Upper lobe of left lung (tissue), 6 donors: ENCODE measurements at regions not wholly inside any gene's neighbourhood (a gene's known extent, or its start where the extent isn't known, plus 50 kb on each side); places are given as distances from the start of the nearest gene placed in this dataset.

Source experiments
- ATAC-seq, 2 donors: fragments of 200-7000 bp; cut with Tn5 transposase; one replicate each; pipeline ENCODE4 v1.9.1; 2022; ENCODE audit warnings: mild to moderate bottlenecking in 2 of 2, moderate library complexity in 2 of 2; ENCODE audit not compliant: low FRiP score in 2 of 2
- DNase-seq, 2 donors: peaks; one replicate each; pipeline ENCODE4 v3.0.0-alpha.2; 2019 to 2020
- H3K27ac ChIP-seq, 4 donors: fragments of 200-600 bp; sonication (generic); one replicate each; pipeline ENCODE4 v1.5.1; 2016 to 2019
- H3K27me3 ChIP-seq, 4 donors: fragments of 200-600 bp; sonication (generic); one replicate each; pipeline ENCODE4 v1.5.1; 2017 to 2019
- H3K36me3 ChIP-seq, 4 donors: fragments of 200-600 bp; sonication (generic); one replicate each; pipeline ENCODE4 v1.5.1; 2016 to 2019
- H3K4me1 ChIP-seq, 4 donors: fragments of 200-600 bp; sonication (generic); one replicate each; pipeline ENCODE4 v1.5.1; 2018 to 2019
- H3K4me3 ChIP-seq, 4 donors: fragments of 200-600 bp; sonication (generic); one replicate each; pipeline ENCODE4 v1.5.1; 2017 to 2019; ENCODE audit warnings: mild to moderate bottlenecking in 2 of 4, moderate library complexity in 1 of 4
- H3K9me3 ChIP-seq, 4 donors: fragments of 200-600 bp; sonication (generic); one replicate each; pipeline ENCODE4 v1.5.1; 2018 to 2019
- CTCF ChIP-seq, 6 experiments: fragments of 450-650 bp in 4 of 6; fragments of 200-600 bp in 2 of 6; sonication (generic) in 2 of 6; IDR thresholded peaks; one replicate each; pipeline ENCODE4 v1.5.1; 2016 to 2019; ENCODE audit warnings: antibody characterized with exemption in 6 of 6
- EP300 ChIP-seq, 4 donors: sonication (generic); formaldehyde crosslinking; IDR thresholded peaks; one replicate each; pipeline ENCODE4 v1.5.1; 2017; ENCODE audit warnings: antibody characterized with exemption in 4 of 4, control low read depth in 2 of 4
- POLR2A ChIP-seq, 4 donors: fragments of 450-650 bp; IDR thresholded peaks; one replicate each; pipeline ENCODE4 v1.5.1; 2016 to 2017; ENCODE audit warnings: antibody characterized with exemption in 4 of 4, mild to moderate bottlenecking in 2 of 4
- POLR2AphosphoS5 ChIP-seq, 2 donors: sonication (generic); formaldehyde crosslinking; IDR thresholded peaks; one replicate each; pipeline ENCODE4 v1.5.1; 2017; ENCODE audit warnings: antibody characterized with exemption in 2 of 2
- WGBS, 2 donors: methylation state at CpG; one replicate each; pipeline ENCODE4 v1.1.5; 2017 to 2018; 5-methylcytosine and 5-hydroxymethylcytosine counted together
- donor health status: DM: no; HTN: no; CAD: no; lungs with moderate emphysema.
- donor health status: DM: no; HTN: yes; CAD: no; lungs with severe emphysema.

- H3K9me3 ChIP-seq: no peaks in the 10 kb centered on the region
- no peak overlapping the region for H3K4me3 ChIP-seq
- WGBS, 2 donors: 61 to 72% methylated on average over 4 of the region's 4 CpGs
- DNase-seq: no peak
- H3K27me3 ChIP-seq: no peaks in the 10 kb centered on the region
- H3K4me1 ChIP-seq: no peaks in the 10 kb centered on the region
- no peak overlapping the region for H3K27ac ChIP-seq
- no peaks in the 10 kb centered on the region for H3K36me3 ChIP-seq
- TF ChIP-seq EP300 (IDR thresholded peaks at IDR 0.05) (no peak), POLR2AphosphoS5 (IDR thresholded peaks at IDR 0.05) (no peak), CTCF (IDR thresholded peaks at IDR 0.05) (no peak), POLR2A (IDR thresholded peaks at IDR 0.05) (no peak)
- no peak for ATAC-seq
Observed at GRCh38 chr2:224185023-224185601, 146.0 kb upstream of the SERPINE2 start.

DNA sequence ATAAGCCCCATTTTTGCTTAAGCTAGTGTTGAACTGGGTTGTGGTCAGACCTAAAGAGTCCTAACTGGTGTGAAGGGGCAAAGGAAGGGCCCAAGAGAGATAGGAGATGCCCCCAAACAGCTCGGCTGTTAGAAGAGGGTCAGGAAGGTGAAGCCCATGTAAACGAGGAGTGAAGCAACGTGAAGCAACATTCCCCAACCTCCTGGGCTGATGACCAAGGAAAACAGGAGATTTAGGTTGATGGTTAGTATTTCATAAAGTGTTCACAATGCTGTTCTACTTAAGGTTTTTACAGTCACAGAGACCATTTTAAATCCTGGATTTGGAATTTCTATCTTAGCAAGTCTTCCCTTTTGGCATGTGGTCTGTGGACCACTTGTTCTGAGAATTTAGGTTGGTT, 144.0 kb upstream of the SERPINE2 start:
- Histone ChIP-seq H3K4me3 (no peak overlapping the region), H3K36me3 (no peaks in the 10 kb centered on the region), H3K4me1 (no peaks in the 10 kb centered on the region), H3K9me3 (no peaks in the 10 kb centered on the region), H3K27me3 (no peaks in the 10 kb centered on the region), H3K27ac (no peak overlapping the region)
- 70 to 79% methylated on average over 3 of the region's 3 CpGs for WGBS, 2 donors
- DNase-seq (no peak), ATAC-seq (no peak)
- TF ChIP-seq POLR2A (IDR thresholded peaks at IDR 0.05) (no peak), EP300 (IDR thresholded peaks at IDR 0.05) (no peak), POLR2AphosphoS5 (IDR thresholded peaks at IDR 0.05) (no peak), CTCF (IDR thresholded peaks at IDR 0.05) (no peak)

DNA sequence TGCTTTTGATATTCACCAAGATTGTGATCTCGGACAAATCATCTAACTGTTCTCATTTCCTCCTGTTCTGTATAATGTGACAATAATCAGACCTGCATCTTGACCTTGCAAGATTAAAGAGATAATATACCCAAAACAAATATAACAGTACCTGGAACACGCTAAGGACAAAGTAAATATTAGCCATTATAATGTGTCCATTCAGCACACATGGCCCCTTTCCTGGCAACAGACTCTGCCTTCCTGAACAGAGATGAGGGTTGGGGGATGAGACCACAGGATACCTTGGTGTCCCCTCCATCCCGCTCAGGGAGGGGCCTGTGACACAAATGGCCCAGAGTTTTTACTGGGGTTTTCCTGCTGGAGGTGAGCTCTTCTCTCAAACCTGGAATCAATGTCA, 143.4 kb upstream of the SERPINE2 start:
- no peaks in the 10 kb centered on the region for H3K27me3 ChIP-seq
- H3K4me3 ChIP-seq: no peak overlapping the region
- TF ChIP-seq CTCF (IDR thresholded peaks at IDR 0.05): no peak
- TF ChIP-seq POLR2A (IDR thresholded peaks at IDR 0.05): no peak
- 73 to 79% methylated on average over 3 of the region's 3 CpGs for WGBS, 2 donors
- H3K27ac ChIP-seq: no peak overlapping the region
- ATAC-seq (no peak), DNase-seq (no peak)
- no peaks in the 10 kb centered on the region for H3K4me1 ChIP-seq
- H3K36me3 ChIP-seq: no peaks in the 10 kb centered on the region
- no peaks in the 10 kb centered on the region for H3K9me3 ChIP-seq

DNA sequence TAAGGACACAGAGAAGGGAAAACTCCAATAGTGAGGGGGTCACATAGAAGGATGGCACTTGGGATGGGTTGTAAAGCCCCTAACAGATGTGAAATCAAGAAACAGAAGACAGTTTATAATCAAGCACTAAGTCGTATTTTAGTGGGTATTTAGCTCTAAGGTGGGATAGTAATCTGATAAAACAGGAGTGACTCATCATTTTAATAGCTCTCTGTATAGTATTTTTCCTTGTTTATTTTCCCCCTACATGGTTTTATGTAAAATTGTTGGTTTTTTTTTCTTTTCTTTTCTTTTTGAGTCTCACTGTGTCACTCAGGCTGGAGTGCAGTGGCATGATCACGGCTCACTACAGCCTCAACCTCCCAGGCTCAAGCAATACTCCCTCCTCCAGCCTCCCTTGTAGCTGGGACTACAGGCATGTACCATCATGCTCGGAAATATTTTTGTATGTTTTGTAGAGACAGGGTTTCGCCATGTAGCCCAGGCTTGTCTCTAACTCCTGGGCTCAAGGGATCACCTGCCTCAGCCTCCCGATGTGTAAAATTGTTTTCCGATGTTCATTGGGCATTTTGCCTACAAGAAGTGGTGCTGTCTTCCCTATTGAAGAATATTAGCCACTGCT, 142.6 kb upstream of the SERPINE2 start:
- WGBS, 2 donors: 87 to 89% methylated on average over 6 of the region's 6 CpGs
- no peaks in the 10 kb centered on the region for H3K9me3 ChIP-seq
- no peak for TF ChIP-seq POLR2A (IDR thresholded peaks at IDR 0.05)
- no peak for TF ChIP-seq CTCF (IDR thresholded peaks at IDR 0.05)
- no peak for TF ChIP-seq EP300 (IDR thresholded peaks at IDR 0.05)
- TF ChIP-seq POLR2AphosphoS5 (IDR thresholded peaks at IDR 0.05): no peak

DNA sequence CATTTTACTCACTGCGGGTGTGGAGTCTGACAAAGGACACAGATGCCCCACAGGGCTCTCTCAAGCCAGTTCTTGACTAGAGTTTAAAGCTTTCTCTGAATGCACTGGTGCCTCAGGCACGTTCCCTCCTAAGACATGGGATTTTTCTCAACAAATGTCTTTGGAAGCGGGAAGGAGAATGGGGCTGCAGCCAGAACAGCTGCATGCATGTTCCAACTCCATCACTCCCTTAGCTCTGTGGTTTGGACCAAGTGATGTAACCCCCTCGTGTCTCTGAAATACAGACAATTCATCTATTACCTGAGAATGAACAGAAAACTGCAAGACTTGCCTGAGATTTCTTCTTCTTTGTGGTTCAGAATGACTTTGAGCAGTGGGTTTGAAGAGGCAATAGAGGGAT, 141.7 kb upstream of the SERPINE2 start:
- TF ChIP-seq POLR2AphosphoS5 (IDR thresholded peaks at IDR 0.05) (no peak), CTCF (IDR thresholded peaks at IDR 0.05) (no peak), POLR2A (IDR thresholded peaks at IDR 0.05) (no peak), EP300 (IDR thresholded peaks at IDR 0.05) (no peak)
- no peaks in the 10 kb centered on the region for H3K27me3 ChIP-seq
- no peaks in the 10 kb centered on the region for H3K36me3 ChIP-seq
- WGBS, 2 donors: 80 to 87% methylated on average over 4 of the region's 4 CpGs
- no peak overlapping the region for H3K27ac ChIP-seq
- H3K4me1 ChIP-seq: no peaks in the 10 kb centered on the region
- ATAC-seq (peak in 1 of 2 donors; percentile 47), DNase-seq (no peak)
- no peak overlapping the region for H3K4me3 ChIP-seq
- no peaks in the 10 kb centered on the region for H3K9me3 ChIP-seq

More for the DNA sequence above, 142.6 kb upstream of the SERPINE2 start:
- no peak overlapping the region for H3K27ac ChIP-seq
- no peak for ATAC-seq
- no peaks in the 10 kb centered on the region for H3K4me1 ChIP-seq
- DNase-seq: no peak
- no peaks in the 10 kb centered on the region for H3K27me3 ChIP-seq
- no peaks in the 10 kb centered on the region for H3K36me3 ChIP-seq
- H3K4me3 ChIP-seq: no peak overlapping the region
